GM19455 (cell line): ENCODE measurements at regions not wholly inside any gene's neighbourhood (a gene's known extent, or its start where the extent isn't known, plus 50 kb on each side); places are given as distances from the start of the nearest gene placed in this dataset.
"Not testable (repeated sequence)": the region's sequence is repeated elsewhere in the genome, so short reads cannot be mapped to it uniquely, and the experiment has no call there.

Source experiments
- ATAC-seq: cut with Tn5 transposase; IDR thresholded peaks from one replicate; pipeline ENCODE4 v1.9.1; 2021; ENCODE audit not compliant: unreplicated experiment

DNA sequence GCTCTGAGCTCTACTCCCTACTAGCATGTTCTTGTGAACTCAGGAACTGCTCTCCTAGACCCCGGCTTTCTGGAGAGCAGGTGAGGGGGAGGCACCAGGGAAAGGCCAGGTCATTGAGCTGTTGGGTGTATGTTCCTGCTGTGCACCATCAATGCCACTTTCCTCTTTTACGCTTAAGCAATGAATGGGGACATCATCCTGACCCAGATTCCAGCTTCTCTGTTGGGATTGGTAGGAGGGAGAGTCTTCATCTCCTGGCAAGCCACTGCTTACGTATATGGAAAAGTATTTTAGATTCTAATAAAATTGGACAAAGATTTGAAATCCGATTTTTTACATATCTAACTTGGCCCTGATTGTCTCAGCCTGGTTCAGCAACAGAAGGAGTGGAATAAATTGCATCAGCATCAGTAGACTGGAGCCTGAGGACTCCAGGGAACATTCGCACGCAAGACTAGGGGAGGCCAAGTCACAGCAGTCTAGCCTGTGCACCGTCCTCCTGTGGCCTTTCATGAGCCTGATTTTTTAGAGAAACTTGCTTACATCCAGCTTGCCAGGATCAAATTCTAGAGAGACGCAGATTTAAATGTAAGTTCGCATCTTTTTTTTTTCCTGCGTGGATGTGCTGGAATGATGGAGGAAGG, 439.3 kb downstream of the RPIA start:
- not testable (repeated sequence) for ATAC-seq

DNA sequence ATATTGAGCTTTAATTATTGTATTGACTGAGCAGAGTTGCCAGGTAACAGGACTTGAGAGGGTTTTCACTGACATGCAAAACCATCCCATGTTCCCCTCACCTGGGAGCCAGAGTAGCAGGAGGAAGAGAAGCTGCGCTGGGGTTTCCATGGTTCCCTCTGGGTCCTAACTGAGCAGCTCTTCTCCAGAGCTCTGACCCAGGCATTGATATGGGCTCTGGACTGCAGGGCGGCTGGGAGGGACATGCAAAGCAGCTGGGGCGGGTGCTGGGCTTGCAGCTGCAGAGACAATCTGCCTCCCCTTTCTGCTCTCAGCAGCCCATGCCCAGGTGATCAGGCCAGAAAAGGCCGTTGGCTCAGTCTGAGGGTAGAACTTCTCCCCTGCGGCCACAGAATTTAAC, 451.5 kb downstream of the RPIA start:
- ATAC-seq = not testable (repeated sequence)

DNA sequence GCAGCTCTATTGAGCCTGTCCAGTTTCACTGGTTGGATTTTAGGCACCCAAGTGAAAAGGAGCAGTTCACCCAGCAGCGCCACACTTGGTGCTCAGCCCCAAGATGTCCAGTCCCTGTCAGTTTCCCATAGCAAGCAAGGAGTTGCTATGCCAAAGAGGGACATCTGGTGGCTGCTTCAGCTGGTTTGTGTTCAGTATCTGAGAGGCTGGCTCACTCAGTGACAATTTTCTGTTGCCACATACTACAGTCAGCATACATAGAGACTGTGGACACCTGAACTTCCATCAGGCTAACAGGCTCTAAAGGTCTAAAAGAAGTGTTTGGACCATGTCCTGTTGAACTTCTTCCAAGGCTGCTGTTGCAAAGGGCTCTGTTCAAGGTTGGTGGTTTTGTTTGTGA, 453.9 kb downstream of the RPIA start:
- ATAC-seq = not testable (repeated sequence)

DNA sequence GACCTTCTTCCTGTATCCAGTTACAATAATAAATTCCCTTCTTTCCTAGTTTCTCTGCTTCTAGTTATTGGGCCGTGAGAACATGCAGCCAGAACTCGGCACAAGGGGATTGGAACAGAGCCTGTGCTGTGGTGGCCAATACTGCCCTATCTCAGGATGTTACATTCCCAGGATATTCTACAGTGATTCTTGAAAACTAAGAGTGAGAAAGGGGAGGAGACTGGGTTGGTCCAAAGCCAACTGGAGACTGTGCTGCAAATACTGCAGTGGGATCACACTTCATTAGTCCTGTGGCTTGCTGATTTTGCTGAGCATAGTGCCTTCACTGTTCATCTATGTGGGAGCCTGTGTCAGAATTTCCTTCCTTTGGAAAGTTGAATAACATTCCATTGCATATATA, 456.8 kb downstream of the RPIA start:
- not testable (repeated sequence) for ATAC-seq

DNA sequence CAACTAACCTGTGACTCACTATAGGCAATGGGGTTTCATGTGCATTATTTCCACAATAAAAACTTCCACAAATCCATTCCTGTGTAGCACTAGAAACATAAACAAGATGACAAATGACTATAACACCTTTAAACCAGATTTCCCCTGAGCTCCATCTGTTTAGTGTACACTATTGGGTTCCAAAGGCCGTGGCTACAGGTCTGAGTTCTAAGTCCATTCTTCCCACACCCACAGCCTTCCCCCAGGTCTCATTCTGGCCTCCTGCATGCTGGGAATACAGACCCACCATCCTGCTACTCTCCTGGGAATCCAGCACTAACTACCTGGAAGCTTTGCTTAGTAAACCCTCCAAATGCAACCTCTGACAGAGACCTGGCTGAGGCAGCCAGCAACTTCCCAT, 460.2 kb downstream of the RPIA start:
- not testable (repeated sequence) for ATAC-seq

DNA sequence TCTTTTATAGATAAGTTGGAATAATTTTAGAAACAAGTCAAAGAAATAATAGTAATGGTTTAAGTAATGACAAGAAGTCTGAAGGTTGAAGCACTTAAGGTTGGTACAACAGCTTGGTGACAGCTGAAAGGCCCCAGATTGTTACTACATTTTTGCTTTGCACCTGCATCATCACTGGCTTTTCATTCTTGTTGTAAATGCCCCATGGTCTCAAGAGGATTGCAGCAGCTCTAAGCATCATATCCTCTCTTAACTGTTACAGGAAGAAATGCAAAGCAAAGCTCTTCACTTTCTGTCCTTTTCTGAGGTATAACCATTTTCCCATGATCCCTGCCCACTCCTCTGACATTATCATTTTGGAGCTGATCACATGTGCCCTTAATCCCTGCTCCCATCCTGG, 461.0 kb downstream of the RPIA start:
- ATAC-seq = not testable (repeated sequence)

DNA sequence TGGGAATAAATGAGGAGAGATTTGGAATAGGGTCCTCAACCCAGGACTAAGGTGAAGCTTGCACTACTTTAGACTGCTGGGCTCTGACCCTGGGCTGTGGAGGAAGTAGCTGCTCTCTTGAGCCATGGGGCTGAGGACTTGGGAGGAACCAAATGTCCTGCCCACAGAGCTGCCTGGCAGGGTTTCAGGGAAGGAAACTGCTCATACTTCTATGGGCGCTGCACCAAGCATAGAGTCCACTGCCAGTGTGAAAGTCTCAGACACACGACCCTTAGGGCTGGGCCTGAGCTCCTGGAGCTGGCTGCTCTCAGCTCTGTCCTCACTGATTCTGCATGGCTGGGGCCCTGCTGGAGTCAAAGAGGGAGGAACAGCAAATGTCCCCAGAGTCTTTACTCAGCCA, 461.7 kb downstream of the RPIA start:
- not testable (repeated sequence) for ATAC-seq

DNA sequence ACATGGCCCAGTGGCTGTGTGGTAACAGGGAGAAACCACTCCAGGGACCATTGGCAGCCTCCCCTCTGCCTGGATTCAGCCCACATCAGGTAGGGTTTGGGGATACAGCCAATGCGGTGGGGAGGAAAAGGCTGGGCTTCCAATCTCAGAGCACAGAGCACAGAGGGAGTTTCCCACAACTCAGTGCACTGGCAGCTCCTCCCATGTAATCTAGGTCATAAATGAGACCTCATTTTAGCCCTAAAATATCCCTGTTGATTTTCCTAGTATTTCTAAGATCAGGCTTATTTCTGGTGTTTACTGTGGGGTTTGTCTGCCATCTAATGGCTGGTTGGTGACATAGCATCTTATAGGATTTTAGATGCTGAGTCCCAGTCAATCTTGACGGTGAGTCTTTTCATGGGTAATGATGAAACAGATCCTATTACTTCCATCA, 462.8 kb downstream of the RPIA start:
- ATAC-seq = not testable (repeated sequence)

DNA sequence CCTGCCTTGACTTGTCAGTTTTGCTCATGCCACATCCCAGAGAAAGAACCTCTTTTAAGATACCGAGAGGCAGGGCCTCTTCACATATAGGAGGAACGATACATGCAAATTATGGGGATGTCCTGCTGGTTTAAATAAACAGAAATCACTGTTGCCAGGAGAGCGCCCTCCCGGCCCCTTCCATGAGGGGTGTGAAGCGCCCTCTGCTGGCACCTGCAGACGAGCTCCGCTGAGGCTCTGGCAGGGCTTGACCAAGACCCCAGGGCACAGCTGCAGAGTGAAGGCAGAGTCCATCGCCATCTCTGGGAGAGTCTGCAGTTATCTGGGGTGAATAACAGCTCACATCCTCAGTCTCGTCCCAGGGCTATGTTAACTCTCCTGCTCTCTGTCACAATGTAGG, 468.8 kb downstream of the RPIA start:
- not testable (repeated sequence) for ATAC-seq

DNA sequence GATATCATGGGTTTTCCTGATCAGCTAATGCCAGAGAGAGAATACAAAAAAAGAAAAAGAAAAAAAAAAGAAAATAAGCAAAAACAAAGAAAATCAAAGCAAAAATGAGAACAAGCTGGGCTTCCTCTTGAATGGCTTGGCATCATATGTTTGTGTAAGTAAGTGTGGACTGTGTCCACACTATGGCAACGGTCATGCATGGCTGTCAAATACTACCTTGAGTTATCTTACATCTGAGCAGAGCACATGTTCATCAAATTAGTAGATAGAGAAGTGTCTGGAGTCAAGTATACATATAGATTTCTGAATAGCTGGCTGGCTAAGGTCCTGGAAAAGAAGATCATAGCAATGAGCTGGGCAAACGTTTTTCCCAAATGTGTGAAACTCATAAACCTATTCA, 470.2 kb downstream of the RPIA start:
- ATAC-seq = not testable (repeated sequence)

DNA sequence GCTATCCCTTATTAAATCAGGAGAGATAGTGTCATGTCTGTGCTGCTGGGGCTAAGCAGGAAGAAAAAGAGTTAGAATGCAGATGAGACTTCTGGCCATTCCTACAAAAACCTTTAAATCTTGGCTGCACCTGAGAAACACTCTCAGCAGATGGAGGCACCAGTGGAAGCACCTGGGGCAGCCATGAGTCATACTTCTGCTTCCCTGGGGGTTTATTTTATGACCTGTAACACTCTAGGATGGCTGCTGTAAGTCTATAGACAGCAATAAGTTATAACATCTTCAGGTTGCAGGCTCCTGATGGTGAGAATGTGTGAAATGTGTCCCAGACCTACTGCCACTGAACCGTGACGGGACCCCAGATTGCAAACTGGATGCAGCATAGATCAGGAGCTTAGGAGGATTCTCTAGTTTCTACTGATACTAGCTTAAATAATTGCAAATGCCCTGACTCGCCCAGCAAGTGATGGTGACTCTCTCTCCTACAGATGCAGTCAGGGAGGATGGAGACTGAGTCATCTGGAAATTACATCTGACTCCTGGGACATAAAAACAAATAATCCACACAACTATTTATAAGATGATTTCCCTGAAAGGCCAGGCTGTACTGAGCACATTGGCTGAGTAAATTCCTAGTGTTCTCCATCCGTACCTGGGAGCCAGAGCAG, 479.2 kb downstream of the RPIA start:
- ATAC-seq = not testable (repeated sequence)

DNA sequence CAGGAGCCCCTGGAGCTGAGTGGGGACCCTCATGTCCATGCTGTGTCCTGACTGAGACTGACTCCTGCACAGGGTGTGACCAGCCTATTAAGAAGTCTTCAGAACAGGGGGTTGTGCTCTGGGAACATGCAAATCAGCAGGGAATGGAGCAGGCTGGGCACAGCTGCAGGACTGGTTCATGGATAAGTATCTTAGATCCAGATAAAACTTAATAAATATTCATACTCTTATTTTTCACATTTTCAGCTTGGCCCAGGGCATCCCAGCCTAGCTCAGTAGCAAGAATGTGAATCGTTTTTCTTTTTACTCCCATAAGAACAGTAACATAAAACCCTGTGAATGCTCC, 479.7 kb downstream of the RPIA start:
- not testable (repeated sequence) for ATAC-seq

DNA sequence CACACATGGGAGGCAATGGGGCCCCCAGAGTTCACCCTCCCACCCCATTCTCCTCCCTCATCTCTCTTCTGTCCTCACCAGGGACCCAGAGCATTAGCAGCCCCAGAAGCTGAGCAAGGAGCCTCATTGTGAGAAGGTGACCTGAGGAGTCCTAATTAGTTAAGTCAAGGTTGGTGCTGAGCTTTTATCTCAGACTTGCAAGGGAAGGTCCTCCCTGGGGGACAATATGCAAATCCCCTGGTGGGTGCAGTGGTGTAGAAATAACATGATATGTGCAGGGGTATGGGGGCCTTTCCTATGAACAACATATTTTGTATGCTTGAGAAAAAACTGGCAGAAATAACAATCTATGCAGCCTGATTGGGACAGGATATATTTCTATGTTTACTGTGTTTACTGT, 485.5 kb downstream of the RPIA start:
- not testable (repeated sequence) for ATAC-seq

DNA sequence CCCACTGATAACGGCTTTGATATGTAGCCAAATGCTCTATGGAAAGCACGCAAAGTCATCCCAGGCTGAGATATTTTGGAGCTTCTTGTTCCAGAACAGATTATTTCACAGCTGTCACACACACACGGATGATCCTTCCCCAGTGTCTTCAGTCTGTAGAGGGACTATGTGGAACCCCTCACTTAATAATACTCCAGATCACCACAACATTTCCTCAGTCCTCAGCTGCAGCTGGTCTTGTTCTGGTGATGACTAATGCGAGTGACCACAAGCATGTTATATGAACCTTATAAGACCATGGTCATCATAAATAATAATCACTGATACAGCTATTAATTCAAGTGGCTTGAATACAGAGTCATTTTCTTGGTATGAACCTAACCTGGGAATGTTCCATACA, 490.7 kb downstream of the RPIA start:
- ATAC-seq = not testable (repeated sequence)

DNA sequence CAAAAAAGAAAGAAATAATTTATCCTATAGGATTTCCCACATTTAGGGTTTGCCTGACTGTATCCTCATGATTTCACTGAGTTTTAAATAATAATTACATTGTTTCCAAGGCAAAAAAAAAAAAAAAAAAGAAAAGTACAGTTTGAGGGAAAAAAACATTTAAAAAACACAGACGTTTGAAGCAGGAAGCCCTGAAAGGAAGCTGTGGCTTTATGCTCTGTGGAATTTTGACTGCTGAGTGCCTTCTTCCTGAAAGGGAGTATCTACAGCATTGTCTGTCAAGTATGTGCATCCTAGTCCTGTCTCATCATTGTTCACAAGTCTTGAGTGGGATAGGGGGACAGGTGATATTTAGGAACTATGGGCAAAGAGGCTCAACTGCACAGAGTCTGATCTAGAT, 493.3 kb downstream of the RPIA start:
- ATAC-seq = not testable (repeated sequence)

DNA sequence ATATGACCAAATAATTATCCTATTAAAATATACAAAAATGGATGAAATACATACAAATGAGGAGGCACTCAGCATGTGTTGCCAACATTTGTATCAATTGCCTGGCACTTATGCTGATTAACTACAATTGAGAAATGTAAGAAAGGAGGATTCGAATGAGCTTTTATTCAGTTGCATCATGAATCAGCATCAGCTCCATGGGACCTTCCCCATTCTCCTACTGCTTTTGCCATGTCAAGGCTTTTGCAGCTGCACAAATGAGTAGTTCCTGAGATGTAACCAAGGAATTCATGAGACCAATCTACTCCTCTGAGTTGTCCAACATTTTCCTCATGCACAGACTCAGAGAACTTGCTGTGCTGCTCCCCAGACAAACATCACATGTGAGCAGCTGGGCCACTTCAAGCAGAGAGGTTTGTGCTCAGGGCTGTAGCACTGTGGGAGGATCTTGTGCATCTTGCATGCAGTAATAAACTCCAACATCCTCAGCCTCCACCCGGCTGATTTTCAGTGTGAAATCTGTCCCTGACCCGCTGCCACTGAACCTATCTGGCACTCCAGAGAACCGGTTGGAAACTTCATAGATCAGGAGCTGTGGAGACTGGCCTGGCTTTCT, 504.3 kb downstream of the RPIA start:
- ATAC-seq = not testable (repeated sequence)

DNA sequence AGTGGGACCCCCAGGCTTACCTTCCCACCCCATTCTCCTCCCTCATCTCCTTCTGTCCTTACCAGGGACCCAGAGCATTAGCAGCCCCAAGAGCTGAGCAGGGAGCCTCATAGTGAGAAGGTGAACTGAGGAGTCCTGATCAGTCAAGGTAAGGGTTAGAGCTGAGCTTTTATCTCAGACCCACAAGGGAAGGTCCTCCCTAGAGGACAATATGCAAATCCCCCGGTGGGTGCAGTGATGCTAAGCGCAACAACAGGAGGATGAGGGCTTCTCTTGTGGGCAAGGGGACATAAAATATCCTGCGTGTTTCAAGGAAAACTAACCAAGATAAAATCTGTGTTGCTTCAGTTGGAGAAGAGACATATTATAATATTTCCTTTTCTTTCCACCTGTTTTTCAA, 505.2 kb downstream of the RPIA start:
- ATAC-seq = not testable (repeated sequence)

DNA sequence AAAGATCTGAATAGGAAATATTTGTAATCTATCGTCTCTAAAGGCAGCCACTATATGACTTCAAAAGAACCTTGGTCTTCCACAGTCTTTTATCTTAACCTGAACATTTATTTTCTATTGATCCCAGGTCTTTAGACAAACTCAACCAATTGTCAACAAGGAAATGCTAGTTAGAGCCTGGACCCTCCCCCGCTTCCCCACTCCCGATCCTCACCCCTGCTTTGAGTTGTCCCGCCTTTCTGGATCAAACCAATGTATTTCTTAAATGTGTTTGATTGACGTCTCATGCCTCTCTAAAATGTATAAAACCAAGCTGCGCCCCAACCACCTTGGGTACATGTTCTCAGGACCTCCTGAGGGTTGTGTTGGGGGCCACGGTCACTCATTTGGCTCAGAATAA, 506.6 kb downstream of the RPIA start:
- not testable (repeated sequence) for ATAC-seq

DNA sequence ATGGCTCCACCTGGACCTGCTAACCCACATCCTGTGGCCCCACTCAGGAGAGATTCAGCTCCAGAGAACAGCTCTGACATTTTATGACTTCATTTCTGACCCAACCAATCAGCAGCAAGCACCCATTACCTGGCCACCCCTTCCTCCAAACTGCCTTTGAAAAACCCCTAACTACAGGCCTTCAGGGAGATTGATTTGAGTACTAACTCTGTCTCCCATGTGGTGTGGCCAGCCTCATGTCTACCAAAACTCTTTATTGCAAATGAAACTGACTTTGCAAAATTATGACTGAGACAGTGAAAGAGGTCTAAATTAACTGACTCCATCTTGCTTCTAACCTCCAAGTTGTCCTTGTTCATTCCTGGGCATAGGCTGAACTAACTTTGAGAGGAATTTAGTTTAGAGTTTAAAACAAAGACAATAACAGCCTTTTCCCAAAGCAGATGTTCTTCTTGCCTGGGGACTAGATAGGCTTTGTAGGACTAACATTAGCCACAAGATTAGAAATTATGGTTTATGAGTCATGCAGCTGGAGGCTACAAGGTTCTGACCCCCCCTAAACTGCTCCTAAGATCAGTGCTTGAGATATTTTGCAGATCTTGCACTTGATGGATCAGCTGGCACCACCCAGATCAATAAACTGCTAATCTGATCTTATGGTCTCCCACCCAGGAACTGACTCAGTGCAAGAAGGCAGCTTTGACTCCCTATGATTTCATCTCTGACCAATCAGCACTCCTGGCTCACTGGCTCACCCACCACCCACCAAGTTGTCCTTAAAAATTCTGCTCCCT, 508.2 kb downstream of the RPIA start:
- not testable (repeated sequence) for ATAC-seq

DNA sequence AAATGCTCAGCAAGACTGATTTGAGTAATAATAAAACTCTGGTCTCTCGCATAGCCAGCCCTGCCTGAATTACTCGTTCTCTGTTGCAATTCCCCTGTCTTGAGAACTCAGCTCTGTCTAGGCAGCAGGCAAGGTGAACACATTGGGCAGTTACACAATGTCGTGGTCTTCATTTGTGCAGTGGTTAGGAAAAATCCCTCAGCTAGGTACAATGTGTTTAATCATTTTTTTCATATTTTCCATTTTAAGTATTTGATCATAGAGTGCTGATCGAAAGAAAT, 508.7 kb downstream of the RPIA start:
- not testable (repeated sequence) for ATAC-seq

DNA sequence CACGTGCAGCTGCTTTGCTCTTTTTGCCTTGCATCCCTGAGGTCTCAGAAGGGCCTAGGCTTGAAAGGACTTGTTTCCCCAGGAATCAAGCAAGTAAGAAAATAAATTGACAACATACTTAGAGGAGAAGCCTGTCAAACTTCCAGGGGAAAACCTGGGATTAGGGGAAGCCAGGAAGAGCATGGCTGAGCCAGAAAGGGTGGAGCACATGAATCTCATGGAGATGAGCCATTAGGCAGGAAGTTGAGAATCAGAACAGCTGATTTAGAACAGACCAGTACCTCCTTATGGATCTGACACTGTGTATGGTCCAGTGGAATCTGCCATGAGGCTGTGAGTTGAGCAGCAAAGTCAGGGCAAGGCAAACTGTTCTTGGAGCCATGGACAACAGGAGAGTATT, 511.0 kb downstream of the RPIA start:
- not testable (repeated sequence) for ATAC-seq

DNA sequence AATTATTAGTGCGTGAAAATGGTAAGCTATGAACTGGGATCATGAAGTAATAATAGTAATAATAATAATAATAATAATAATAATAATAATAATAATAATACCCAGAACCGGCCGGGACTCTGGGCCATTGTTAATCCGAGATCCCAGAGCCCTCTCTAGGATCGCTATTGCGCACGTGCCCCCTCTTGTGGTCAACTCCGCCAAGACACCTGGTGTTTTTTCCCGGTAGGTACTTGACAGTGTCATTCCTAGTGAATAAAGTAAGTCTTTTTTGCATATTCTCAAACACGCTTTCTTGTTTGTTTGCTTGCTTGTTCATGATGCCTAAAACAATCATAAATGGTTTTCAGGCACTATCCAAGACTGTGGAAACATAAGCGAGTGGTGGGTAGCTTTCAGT, 513.7 kb downstream of the RPIA start:
- not testable (repeated sequence) for ATAC-seq
